GM18861 (cell line): ENCODE measurements at regions not wholly inside any gene's neighbourhood (a gene's known extent, or its start where the extent isn't known, plus 50 kb on each side); places are given as distances from the start of the nearest gene placed in this dataset.
"Not testable (repeated sequence)": the region's sequence is repeated elsewhere in the genome, so short reads cannot be mapped to it uniquely, and the experiment has no call there.

ENCODE experiments used
- ATAC-seq: cut with Tn5 transposase; IDR thresholded peaks from one replicate; pipeline ENCODE4 v1.9.1; 2021; ENCODE audit not compliant: unreplicated experiment

GRCh38 chrX:138264095-138264494 lies 447.4 kb downstream of the FGF13 start:
- not testable (repeated sequence) for ATAC-seq

GRCh38 chrX:138270931-138271330 lies 440.6 kb downstream of the FGF13 start:
- no peak for ATAC-seq

GRCh38 chrX:138282598-138283150 lies 428.8 kb downstream of the FGF13 start:
- ATAC-seq, result not testable (repeated sequence)

GRCh38 chrX:138287205-138287877 lies 424.2 kb downstream of the FGF13 start:
- no peak for ATAC-seq

GRCh38 chrX:138294951-138295350 lies 416.6 kb downstream of the FGF13 start:
- no peak for ATAC-seq

GRCh38 chrX:138298268-138298667 lies 413.2 kb downstream of the FGF13 start:
- no peak for ATAC-seq

- ATAC-seq, result no peak
These were observed 365.7 kb downstream of the FGF13 start for GRCh38 chrX:138345801-138346200.

- ATAC-seq, result no peak
These were observed 362.2 kb downstream of the FGF13 start for GRCh38 chrX:138349351-138349750.

- no peak for ATAC-seq
These were observed 332.6 kb downstream of the FGF13 start for GRCh38 chrX:138378876-138379275.

- no peak for ATAC-seq
These were observed 303.4 kb downstream of the FGF13 start for GRCh38 chrX:138408101-138408500.

GRCh38 chrX:138411048-138411447 lies 300.5 kb downstream of the FGF13 start:
- ATAC-seq, result no peak
